ENCODE measurements at regions not wholly inside any gene's neighbourhood (a gene's known extent, or its start where the extent isn't known, plus 50 kb on each side); places are given as distances from the start of the nearest gene placed in this dataset.

DNA sequence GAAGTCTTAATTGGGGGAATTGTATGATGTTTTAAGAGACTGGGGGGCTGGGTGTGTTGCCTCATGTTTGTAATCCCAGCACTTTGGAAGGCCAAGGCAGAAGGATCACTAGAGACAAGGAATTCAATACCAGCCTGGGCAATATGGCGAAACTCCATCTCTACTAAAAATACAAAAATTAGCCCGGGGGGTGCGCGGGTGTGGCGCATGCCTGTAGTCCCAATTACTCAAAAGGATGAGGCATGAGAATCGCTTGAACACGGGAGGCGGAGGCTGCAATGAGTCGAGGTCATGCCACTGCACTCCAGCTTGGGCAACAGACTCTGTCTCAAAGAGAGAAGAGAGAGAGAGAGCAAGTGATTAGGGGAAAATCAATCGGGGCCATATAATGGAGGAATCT is 600.5 kb downstream of the SLC16A7 start:
- TF ChIP-seq, protein P1, sequence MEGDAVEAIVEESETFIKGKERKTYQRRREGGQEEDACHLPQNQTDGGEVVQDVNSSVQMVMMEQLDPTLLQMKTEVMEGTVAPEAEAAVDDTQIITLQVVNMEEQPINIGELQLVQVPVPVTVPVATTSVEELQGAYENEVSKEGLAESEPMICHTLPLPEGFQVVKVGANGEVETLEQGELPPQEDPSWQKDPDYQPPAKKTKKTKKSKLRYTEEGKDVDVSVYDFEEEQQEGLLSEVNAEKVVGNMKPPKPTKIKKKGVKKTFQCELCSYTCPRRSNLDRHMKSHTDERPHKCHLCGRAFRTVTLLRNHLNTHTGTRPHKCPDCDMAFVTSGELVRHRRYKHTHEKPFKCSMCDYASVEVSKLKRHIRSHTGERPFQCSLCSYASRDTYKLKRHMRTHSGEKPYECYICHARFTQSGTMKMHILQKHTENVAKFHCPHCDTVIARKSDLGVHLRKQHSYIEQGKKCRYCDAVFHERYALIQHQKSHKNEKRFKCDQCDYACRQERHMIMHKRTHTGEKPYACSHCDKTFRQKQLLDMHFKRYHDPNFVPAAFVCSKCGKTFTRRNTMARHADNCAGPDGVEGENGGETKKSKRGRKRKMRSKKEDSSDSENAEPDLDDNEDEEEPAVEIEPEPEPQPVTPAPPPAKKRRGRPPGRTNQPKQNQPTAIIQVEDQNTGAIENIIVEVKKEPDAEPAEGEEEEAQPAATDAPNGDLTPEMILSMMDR (IDR thresholded peaks at IDR 0.05; ENCODE audit: control insufficient read depth, extremely low read depth, insufficient read depth): no peak
- DNase-seq (ENCODE audit: low read depth): no peak
- H3K4me3 ChIP-seq (ENCODE audit: low read depth, low read length): no peak overlapping the region

DNA sequence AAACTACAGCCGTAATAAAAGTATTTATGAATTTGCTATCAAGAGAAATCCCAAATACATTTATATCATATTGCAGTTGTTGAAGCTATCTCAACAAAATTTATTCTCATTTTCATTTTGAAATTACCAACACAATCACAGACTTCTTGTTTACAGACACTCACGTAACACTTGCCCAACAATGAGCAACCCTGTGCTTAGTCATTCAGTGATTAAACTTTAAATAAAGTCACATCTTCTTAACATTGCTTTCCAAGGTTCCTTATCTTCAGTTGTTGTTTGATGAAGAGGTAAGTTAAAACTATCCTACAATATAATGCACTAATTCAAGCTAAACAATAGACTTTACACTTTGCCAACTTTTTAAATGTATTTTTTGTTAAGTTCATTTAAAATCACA is 601.8 kb downstream of the SLC16A7 start:
- TF ChIP-seq, protein P1 (IDR thresholded peaks at IDR 0.05; ENCODE audit: control insufficient read depth, extremely low read depth, insufficient read depth): no peak
- no peak for DNase-seq (ENCODE audit: low read depth)

DNA sequence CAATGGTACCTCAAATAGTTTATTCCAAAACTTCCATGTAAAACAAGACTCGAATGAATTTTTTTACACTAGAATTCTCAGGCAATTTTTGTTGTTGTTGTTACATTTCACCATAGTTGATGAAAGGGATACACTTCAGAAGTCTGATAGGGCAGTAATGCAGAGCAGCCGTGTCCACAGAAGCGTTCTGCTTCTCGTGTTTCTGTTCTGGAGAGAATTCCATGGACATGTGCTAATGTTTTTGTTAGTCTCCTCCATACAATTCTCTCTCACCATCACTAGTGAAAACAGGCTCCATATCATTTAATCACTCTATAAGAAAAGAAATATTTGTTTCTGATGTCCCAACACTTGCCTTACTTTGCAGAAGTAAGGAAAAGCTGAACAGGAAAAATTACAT is 606.1 kb downstream of the SLC16A7 start:
- no peak for DNase-seq (ENCODE audit: low read depth)
- TF ChIP-seq, protein P1 (IDR thresholded peaks at IDR 0.05; ENCODE audit: control insufficient read depth, extremely low read depth, insufficient read depth): no peak

More for the DNA sequence above, 601.8 kb downstream of the SLC16A7 start:
- H3K4me3 ChIP-seq (ENCODE audit: low read depth, low read length): no peak overlapping the region

DNA sequence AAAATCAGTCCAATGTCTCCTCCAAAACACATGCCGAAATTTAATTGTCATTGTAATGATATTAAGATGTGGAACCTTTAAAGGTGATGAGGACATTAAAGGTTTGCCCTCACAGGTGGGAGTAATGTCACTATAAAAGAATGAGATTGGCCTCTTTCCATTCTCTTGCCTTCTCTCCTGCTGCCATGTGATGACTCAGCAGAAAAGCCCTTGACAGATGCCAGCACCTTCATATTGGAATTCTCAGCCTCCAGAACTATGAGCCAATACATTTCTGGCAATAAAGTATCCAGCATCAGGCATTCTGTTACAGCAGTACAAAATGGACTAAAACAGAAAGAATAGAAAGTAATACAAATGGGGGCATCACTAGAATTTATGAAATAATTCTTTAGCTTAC is 609.7 kb downstream of the SLC16A7 start:
- peak; percentile 28 for DNase-seq (ENCODE audit: low read depth)
- no peak overlapping the region for H3K4me3 ChIP-seq (ENCODE audit: low read depth, low read length)
- TF ChIP-seq, protein P1 (IDR thresholded peaks at IDR 0.05; ENCODE audit: control insufficient read depth, extremely low read depth, insufficient read depth): no peak

More for the DNA sequence above, 606.1 kb downstream of the SLC16A7 start:
- no peak overlapping the region for H3K4me3 ChIP-seq (ENCODE audit: low read depth, low read length)

DNA sequence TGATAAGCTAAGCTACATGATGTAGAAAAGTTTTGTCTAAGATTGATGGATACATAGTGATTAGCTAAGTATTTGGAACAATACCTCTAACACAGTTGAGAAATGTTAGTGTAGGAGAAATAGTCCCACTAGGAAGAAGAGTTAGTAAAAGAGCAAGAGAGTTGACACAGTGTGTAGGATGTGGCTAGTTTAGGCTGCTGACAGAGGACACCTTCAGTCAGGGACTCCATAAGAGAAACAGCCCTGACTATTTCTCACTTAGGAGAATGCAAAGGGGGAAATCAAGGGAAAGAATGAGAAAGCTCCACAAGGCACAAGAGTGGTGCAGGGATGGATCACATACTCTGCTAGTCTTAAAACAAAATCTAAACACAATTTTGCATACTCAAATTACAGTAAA is 613.7 kb downstream of the SLC16A7 start:
- no peak overlapping the region for H3K4me3 ChIP-seq (ENCODE audit: low read depth, low read length)
- TF ChIP-seq, protein P1 (IDR thresholded peaks at IDR 0.05; ENCODE audit: control insufficient read depth, extremely low read depth, insufficient read depth): no peak
- DNase-seq (ENCODE audit: low read depth): no peak

DNA sequence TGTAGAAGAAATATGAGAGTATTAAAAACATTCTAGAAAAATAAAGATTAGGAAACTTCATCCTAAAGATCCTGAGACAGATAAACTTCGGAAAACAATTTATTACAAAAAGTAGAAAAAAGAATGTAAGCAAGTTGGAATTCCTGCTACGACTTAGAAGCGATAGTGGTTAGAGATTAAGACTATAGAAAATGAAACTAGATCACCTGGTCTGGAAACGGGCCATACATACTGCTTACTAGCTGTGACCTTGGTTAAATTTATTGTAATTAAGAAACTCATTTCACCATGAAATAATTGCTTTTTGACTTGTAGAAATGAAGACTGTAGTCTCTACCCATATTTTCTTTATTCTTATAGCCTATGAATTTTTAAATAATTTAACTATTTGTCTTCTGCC is 614.1 kb downstream of the SLC16A7 start:
- TF ChIP-seq, protein P1 (IDR thresholded peaks at IDR 0.05; ENCODE audit: control insufficient read depth, extremely low read depth, insufficient read depth): no peak
- no peak for DNase-seq (ENCODE audit: low read depth)
- no peak overlapping the region for H3K4me3 ChIP-seq (ENCODE audit: low read depth, low read length)

DNA sequence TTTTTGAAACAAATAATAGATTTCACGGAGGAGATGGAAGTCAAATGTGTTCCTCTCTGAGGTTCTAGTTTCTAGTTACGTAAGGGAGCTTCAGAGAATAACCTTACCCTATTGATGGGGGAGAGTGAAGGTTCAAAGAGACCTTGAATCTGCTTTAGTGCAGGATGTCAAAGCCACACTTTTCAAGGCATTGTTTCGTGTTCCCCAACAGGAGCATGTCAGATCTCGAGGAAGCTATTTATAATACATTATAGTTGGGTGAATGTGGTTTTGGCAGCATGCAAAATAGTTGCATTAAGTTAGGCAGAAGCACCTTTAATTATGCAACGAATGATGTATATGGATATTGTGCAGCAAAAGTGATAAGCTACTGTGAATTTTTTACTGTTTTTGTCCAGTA is 614.9 kb downstream of the SLC16A7 start:
- no peak overlapping the region for H3K4me3 ChIP-seq (ENCODE audit: low read depth, low read length)
- DNase-seq (ENCODE audit: low read depth): no peak
- TF ChIP-seq, protein P1 (IDR thresholded peaks at IDR 0.05; ENCODE audit: control insufficient read depth, extremely low read depth, insufficient read depth): no peak
